ENCODE measurements at regions not wholly inside any gene's neighbourhood (a gene's known extent, or its start where the extent isn't known, plus 50 kb on each side); places are given as distances from the start of the nearest gene placed in this dataset.

GRCh38 chr12:5203720-5204119 lies 160.0 kb downstream of the KCNA5 start:
- TF ChIP-seq, protein P1, sequence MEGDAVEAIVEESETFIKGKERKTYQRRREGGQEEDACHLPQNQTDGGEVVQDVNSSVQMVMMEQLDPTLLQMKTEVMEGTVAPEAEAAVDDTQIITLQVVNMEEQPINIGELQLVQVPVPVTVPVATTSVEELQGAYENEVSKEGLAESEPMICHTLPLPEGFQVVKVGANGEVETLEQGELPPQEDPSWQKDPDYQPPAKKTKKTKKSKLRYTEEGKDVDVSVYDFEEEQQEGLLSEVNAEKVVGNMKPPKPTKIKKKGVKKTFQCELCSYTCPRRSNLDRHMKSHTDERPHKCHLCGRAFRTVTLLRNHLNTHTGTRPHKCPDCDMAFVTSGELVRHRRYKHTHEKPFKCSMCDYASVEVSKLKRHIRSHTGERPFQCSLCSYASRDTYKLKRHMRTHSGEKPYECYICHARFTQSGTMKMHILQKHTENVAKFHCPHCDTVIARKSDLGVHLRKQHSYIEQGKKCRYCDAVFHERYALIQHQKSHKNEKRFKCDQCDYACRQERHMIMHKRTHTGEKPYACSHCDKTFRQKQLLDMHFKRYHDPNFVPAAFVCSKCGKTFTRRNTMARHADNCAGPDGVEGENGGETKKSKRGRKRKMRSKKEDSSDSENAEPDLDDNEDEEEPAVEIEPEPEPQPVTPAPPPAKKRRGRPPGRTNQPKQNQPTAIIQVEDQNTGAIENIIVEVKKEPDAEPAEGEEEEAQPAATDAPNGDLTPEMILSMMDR (IDR thresholded peaks at IDR 0.05; ENCODE audit: unreplicated experiment): no peak
- H3K4me1 Mint-ChIP-seq (ENCODE audit: low read depth): peaks cover 27% of the 10 kb centered on the region

GRCh38 chr12:5204271-5204670 lies 160.6 kb downstream of the KCNA5 start:
- TF ChIP-seq, protein P1 (IDR thresholded peaks at IDR 0.05; ENCODE audit: unreplicated experiment): no peak
- peaks cover 71% of the 10 kb centered on the region for H3K27me3 Mint-ChIP-seq
- no peaks in the 10 kb centered on the region for H3K36me3 Mint-ChIP-seq (ENCODE audit: insufficient read depth)
- no peak overlapping the region for H3K4me3 Mint-ChIP-seq (ENCODE audit: low read depth)
- no peaks in the 10 kb centered on the region for H3K9me3 Mint-ChIP-seq (ENCODE audit: low read depth)
- peaks cover 27% of the 10 kb centered on the region for H3K4me1 Mint-ChIP-seq (ENCODE audit: low read depth)
- H3K27ac Mint-ChIP-seq: no peak overlapping the region
- DNase-seq (ENCODE audit: low spot score, unreplicated experiment): no peak

More at GRCh38 chr12:5203720-5204119, 160.0 kb downstream of the KCNA5 start:
- Mint-ChIP-seq H3K27ac (no peak overlapping the region), H3K4me3 (ENCODE audit: low read depth) (no peak overlapping the region), H3K27me3 (peaks cover 71% of the 10 kb centered on the region), H3K9me3 (ENCODE audit: low read depth) (no peaks in the 10 kb centered on the region), H3K36me3 (ENCODE audit: insufficient read depth) (no peaks in the 10 kb centered on the region)
- no peak for DNase-seq (ENCODE audit: low spot score, unreplicated experiment)

- no peaks in the 10 kb centered on the region for H3K36me3 Mint-ChIP-seq (ENCODE audit: insufficient read depth)
- H3K4me3 Mint-ChIP-seq (ENCODE audit: low read depth): no peak overlapping the region
- TF ChIP-seq, protein P1 (IDR thresholded peaks at IDR 0.05; ENCODE audit: unreplicated experiment): no peak
- H3K27me3 Mint-ChIP-seq: peaks cover 72% of the 10 kb centered on the region
- H3K27ac Mint-ChIP-seq: no peak overlapping the region
- peaks cover 27% of the 10 kb centered on the region for H3K4me1 Mint-ChIP-seq (ENCODE audit: low read depth)
- DNase-seq (ENCODE audit: low spot score, unreplicated experiment): no peak
- no peaks in the 10 kb centered on the region for H3K9me3 Mint-ChIP-seq (ENCODE audit: low read depth)
These were observed 161.2 kb downstream of the KCNA5 start for GRCh38 chr12:5204831-5205230.

- TF ChIP-seq, protein P1 (IDR thresholded peaks at IDR 0.05; ENCODE audit: unreplicated experiment): no peak
- no peak for DNase-seq (ENCODE audit: low spot score, unreplicated experiment)
- no peaks in the 10 kb centered on the region for H3K36me3 Mint-ChIP-seq (ENCODE audit: insufficient read depth)
- peaks cover 76% of the 10 kb centered on the region for H3K27me3 Mint-ChIP-seq
- H3K27ac Mint-ChIP-seq: no peak overlapping the region
- no peak overlapping the region for H3K4me3 Mint-ChIP-seq (ENCODE audit: low read depth)
- no peaks in the 10 kb centered on the region for H3K9me3 Mint-ChIP-seq (ENCODE audit: low read depth)
- H3K4me1 Mint-ChIP-seq (ENCODE audit: low read depth): peaks cover 18% of the 10 kb centered on the region
These were observed 162.9 kb downstream of the KCNA5 start for GRCh38 chr12:5206401-5207175.

- TF ChIP-seq, protein P1 (IDR thresholded peaks at IDR 0.05; ENCODE audit: unreplicated experiment): no peak
- H3K4me3 Mint-ChIP-seq (ENCODE audit: low read depth): no peak overlapping the region
- no peak for DNase-seq (ENCODE audit: low spot score, unreplicated experiment)
- peaks cover 85% of the 10 kb centered on the region for H3K27me3 Mint-ChIP-seq
- no peaks in the 10 kb centered on the region for H3K36me3 Mint-ChIP-seq (ENCODE audit: insufficient read depth)
- no peak overlapping the region for H3K27ac Mint-ChIP-seq
- no peaks in the 10 kb centered on the region for H3K9me3 Mint-ChIP-seq (ENCODE audit: low read depth)
- peaks cover 5% of the 10 kb centered on the region for H3K4me1 Mint-ChIP-seq (ENCODE audit: low read depth)
These were observed 166.7 kb downstream of the KCNA5 start for GRCh38 chr12:5210179-5210922.
